GM23338 (cell line): ENCODE measurements at regions not wholly inside any gene's neighbourhood (a gene's known extent, or its start where the extent isn't known, plus 50 kb on each side); places are given as distances from the start of the nearest gene placed in this dataset.

ENCODE experiments used
- CREB1 ChIP-seq: fragments of 250-450 bp; sonication (Bioruptor Pico); IDR thresholded peaks from 2 replicates; pipeline ENCODE4 v1.5.0; 2020; ENCODE audit warnings: low read depth, mild to moderate bottlenecking, moderate library complexity
- EZH2 ChIP-seq: fragments of 200-600 bp; sonication (generic); IDR thresholded peaks from one replicate; pipeline ENCODE4 v1.8.0; 2017; ENCODE audit warnings: antibody characterized with exemption, mild to moderate bottlenecking, low read depth; ENCODE audit not compliant: unreplicated experiment
- EZH2phosphoT487 ChIP-seq: fragments of 200-600 bp; sonication (generic); IDR thresholded peaks from one replicate; pipeline ENCODE4 v1.8.1; 2018; ENCODE audit warnings: antibody characterized with exemption; ENCODE audit not compliant: unreplicated experiment
- POLR2AphosphoS5 ChIP-seq: IDR thresholded peaks from 2 replicates; pipeline ENCODE4 v1.6.1; 2016; ENCODE audit warnings: antibody characterized with exemption, low read depth
- ZNF114 ChIP-seq: fragments of 250-450 bp; sonication (Bioruptor Pico); IDR thresholded peaks from 2 replicates; pipeline ENCODE4 v1.5.0; 2020; ENCODE audit warnings: mild to moderate bottlenecking, moderate library complexity
- TF ChIP-seq, protein P1 (sequence below), 2 experiments: fragments of 200-600 bp in 1 of 2; sonication (generic) in 1 of 2; conservative IDR thresholded peaks; 2 replicates each; pipeline versions ENCODE4 v1.5.1 to v1.6.1; 2016 to 2017; ENCODE audit warnings: antibody characterized with exemption in 2 of 2, low read depth in 2 of 2, mild to moderate bottlenecking in 2 of 2, moderate library complexity in 1 of 2
- TF ChIP-seq, protein P2 (sequence below): IDR thresholded peaks from one replicate; pipeline ENCODE4 v1.6.1; 2018; ENCODE audit warnings: antibody characterized with exemption; ENCODE audit not compliant: unreplicated experiment

DNA sequence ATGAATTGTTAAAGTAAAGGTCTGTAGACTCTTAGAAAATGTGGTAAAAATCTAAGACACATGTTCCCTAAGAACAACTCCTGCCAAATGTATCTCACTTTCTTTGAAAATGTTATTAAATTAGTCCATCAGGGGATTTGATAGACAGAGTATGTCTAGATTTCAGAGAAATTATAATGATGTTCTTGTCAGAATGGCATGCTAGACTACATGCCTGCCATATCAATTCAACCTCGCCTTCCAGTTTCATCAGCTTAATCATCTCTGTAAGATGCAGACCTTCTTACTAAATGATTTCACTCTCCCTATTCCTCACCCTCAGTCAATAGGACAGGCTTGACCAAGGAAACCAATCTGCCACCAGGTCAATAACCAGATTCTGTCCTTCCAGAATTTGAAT lies 368.4 kb downstream of the TXNL1 start:
- TF ChIP-seq POLR2AphosphoS5 = no peak
- TF ChIP-seq, protein P1, sequence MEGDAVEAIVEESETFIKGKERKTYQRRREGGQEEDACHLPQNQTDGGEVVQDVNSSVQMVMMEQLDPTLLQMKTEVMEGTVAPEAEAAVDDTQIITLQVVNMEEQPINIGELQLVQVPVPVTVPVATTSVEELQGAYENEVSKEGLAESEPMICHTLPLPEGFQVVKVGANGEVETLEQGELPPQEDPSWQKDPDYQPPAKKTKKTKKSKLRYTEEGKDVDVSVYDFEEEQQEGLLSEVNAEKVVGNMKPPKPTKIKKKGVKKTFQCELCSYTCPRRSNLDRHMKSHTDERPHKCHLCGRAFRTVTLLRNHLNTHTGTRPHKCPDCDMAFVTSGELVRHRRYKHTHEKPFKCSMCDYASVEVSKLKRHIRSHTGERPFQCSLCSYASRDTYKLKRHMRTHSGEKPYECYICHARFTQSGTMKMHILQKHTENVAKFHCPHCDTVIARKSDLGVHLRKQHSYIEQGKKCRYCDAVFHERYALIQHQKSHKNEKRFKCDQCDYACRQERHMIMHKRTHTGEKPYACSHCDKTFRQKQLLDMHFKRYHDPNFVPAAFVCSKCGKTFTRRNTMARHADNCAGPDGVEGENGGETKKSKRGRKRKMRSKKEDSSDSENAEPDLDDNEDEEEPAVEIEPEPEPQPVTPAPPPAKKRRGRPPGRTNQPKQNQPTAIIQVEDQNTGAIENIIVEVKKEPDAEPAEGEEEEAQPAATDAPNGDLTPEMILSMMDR (conservative IDR thresholded peaks at IDR 0.05; ENCODE audit: low read depth in 2 of 2) = no peak
- no peak for TF ChIP-seq EZH2
- no peak for TF ChIP-seq EZH2phosphoT487
- TF ChIP-seq ZNF114 (CRISPR knock-in tag) = no peak
- TF ChIP-seq CREB1 = no peak
- TF ChIP-seq, protein P2, sequence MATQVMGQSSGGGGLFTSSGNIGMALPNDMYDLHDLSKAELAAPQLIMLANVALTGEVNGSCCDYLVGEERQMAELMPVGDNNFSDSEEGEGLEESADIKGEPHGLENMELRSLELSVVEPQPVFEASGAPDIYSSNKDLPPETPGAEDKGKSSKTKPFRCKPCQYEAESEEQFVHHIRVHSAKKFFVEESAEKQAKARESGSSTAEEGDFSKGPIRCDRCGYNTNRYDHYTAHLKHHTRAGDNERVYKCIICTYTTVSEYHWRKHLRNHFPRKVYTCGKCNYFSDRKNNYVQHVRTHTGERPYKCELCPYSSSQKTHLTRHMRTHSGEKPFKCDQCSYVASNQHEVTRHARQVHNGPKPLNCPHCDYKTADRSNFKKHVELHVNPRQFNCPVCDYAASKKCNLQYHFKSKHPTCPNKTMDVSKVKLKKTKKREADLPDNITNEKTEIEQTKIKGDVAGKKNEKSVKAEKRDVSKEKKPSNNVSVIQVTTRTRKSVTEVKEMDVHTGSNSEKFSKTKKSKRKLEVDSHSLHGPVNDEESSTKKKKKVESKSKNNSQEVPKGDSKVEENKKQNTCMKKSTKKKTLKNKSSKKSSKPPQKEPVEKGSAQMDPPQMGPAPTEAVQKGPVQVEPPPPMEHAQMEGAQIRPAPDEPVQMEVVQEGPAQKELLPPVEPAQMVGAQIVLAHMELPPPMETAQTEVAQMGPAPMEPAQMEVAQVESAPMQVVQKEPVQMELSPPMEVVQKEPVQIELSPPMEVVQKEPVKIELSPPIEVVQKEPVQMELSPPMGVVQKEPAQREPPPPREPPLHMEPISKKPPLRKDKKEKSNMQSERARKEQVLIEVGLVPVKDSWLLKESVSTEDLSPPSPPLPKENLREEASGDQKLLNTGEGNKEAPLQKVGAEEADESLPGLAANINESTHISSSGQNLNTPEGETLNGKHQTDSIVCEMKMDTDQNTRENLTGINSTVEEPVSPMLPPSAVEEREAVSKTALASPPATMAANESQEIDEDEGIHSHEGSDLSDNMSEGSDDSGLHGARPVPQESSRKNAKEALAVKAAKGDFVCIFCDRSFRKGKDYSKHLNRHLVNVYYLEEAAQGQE = no peak
